Spleen (tissue), 11 donors: ENCODE measurements at regions not wholly inside any gene's neighbourhood (a gene's known extent, or its start where the extent isn't known, plus 50 kb on each side); places are given as distances from the start of the nearest gene placed in this dataset.

Source experiments
- DNase-seq: peaks from one replicate; pipeline ENCODE4 v3.0.0-alpha.2; 2020
- H3K27ac ChIP-seq, 8 donors: fragments of 200-600 bp; sonication (generic) in 7 of 8; 1 replicate in 4 of 8; 2 replicates in 4 of 8; pipeline versions ENCODE4 v1.5.0 to v1.8.0; 2016 to 2021; ENCODE audit warnings: inconsistent platforms in 4 of 8, mild to moderate bottlenecking in 4 of 8, moderate library complexity in 1 of 8
- H3K27me3 ChIP-seq, 7 donors: fragments of 200-600 bp; sonication (generic) in 6 of 7; replicated peaks in 1 of 7; 1 replicate in 4 of 7; 2 replicates in 3 of 7; pipeline versions ENCODE4 v1.5.0 to v1.8.0; 2016 to 2021; ENCODE audit warnings: inconsistent platforms in 3 of 7, mild to moderate bottlenecking in 1 of 7
- H3K36me3 ChIP-seq, 6 donors: fragments of 200-600 bp; sonication (generic) in 5 of 6; 1 replicate in 4 of 6; 2 replicates in 2 of 6; pipeline versions ENCODE4 v1.5.0 to v1.8.0; 2016 to 2021; ENCODE audit warnings: inconsistent platforms in 2 of 6
- H3K4me1 ChIP-seq, 6 donors: fragments of 200-600 bp; sonication (generic) in 5 of 6; 1 replicate in 3 of 6; 2 replicates in 3 of 6; pipeline versions ENCODE4 v1.5.0 to v1.8.0; 2016 to 2021; ENCODE audit warnings: inconsistent platforms in 3 of 6
- H3K4me3 ChIP-seq, 8 donors: fragments of 200-600 bp; sonication (generic) in 7 of 8; 1 replicate in 4 of 8; 2 replicates in 4 of 8; pipeline versions ENCODE4 v1.5.0 to v1.8.0; 2016 to 2021; ENCODE audit warnings: inconsistent platforms in 4 of 8, mild to moderate bottlenecking in 4 of 8, moderate library complexity in 2 of 8
- H3K9me3 ChIP-seq, 8 donors: fragments of 200-600 bp; sonication (generic) in 7 of 8; 1 replicate in 4 of 8; 2 replicates in 4 of 8; pipeline versions ENCODE4 v1.5.0 to v1.8.0; 2016 to 2021; ENCODE audit warnings: inconsistent platforms in 4 of 8
- CTCF ChIP-seq, 11 experiments: fragments of 200-600 bp in 7 of 11; fragments of 450-650 bp in 4 of 11; sonication (generic) in 4 of 11; IDR thresholded peaks in 8 of 11; conservative IDR thresholded peaks in 3 of 11; 1 replicate in 7 of 11; 2 replicates in 4 of 11; pipeline versions ENCODE4 v1.4.0 to v1.8.0; 2016 to 2021; ENCODE audit warnings: antibody characterized with exemption in 11 of 11, inconsistent platforms in 4 of 11, mild to moderate bottlenecking in 1 of 11
- POLR2A ChIP-seq, 3 donors: fragments of 450-650 bp; IDR thresholded peaks; one replicate each; pipeline ENCODE4 v1.5.1; 2017; ENCODE audit warnings: antibody characterized with exemption in 3 of 3, mild to moderate bottlenecking in 1 of 3
- POLR2AphosphoS5 ChIP-seq, 3 donors: sonication (generic); formaldehyde crosslinking; IDR thresholded peaks; one replicate each; pipeline ENCODE4 v1.5.1; 2017; ENCODE audit warnings: antibody characterized with exemption in 3 of 3
- WGBS, 5 donors: extraction: QIAGEN DNeasy Blood & Tissue Kit in 3 of 5; methylation state at CpG; one replicate each; pipeline versions ENCODE4 v1.1.5 to v1.1.7; 2013 to 2018; 5-methylcytosine and 5-hydroxymethylcytosine counted together
- intact Hi-C: fragments of 100-400 bp; cut with DNase I; formaldehyde crosslinking; loops from one replicate; pipeline ENCODE4 v1.15.0; 2023; ENCODE audit warnings: low total_unique reads
- donor health status: healthy with polysubstance abuse.
- donor health status: DM: no; HTN: no; CAD: no; lungs with moderate emphysema.
- donor health status: DM: no; HTN: no; CAD: no.
- donor health status: Bipolar disorder and iron deficiency.
- donor health status: healthy.
- donor health status: DM: no; HTN: no; CAD: no.
- donor health status: DM: yes; HTN: yes; CAD: no.

DNA sequence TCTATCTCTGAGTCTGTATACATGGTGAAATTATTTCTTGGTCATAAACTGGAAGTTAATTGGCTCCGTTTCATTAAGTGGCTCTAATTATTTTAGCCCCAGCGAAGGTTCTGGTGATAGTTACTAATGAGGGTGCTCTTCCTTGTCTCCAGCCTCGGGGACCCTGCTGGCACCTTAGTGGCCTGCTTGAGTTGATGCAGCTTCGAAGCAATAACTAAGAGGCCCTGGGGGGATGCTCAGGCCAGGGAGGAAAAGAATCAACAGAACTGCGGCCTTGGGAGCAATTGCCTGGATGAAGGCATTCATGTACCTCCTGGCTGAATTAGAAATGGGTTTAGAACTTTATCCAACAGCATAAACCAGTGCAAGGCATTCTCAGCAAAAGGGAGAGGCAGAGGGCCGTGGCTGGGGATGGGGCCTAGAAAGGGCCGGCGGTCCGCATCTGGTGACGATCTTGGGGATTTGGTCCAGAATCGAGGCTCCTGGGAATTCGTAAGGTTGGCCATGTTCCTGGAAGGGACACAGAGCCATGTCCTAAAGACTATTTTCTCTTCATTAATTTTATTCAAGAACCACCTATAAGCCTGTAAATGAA, 100.0 kb upstream of the AJAP1 start:
- 78 to 88% (median 82%) methylated on average over 12 of the region's 12 CpGs for WGBS, 5 donors
- Histone ChIP-seq H3K4me3 (no peak overlapping the region), H3K36me3 (no peaks in the 10 kb centered on the region), H3K27ac (no peak overlapping the region), H3K9me3 (no peaks in the 10 kb centered on the region), H3K4me1 (no peaks in the 10 kb centered on the region), H3K27me3 (peaks cover 0 to 15% (median 0%) of the 10 kb centered on the region in 7 donors)
- TF ChIP-seq POLR2AphosphoS5 (IDR thresholded peaks at IDR 0.05) (no peak), POLR2A (IDR thresholded peaks at IDR 0.05) (no peak), CTCF (IDR thresholded peaks at IDR 0.05 in 8 of 11, conservative IDR thresholded peaks at IDR 0.05 in 3 of 11) (no peak)
- intact Hi-C loops = no loop called here
- DNase-seq = no peak

DNA sequence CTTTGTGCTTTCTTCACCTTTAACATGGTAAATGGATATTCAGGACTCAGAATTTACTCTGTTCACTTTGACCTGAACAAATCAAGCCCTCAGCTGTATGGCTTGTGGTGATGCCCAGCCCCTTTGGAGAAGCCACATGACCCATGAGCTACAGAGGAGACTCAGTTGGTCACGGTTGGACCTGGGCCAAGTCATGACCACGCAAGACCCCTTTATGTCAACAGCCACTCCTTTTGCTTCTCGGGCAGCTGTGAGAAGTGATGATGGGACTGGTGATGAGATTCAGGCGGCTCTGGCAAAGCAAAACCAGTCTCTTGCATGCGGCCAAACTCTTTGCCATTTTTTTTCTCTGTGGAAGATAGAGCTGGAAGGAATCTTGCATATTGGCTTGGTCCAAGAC, 96.5 kb upstream of the AJAP1 start:
- Histone ChIP-seq H3K9me3 (no peaks in the 10 kb centered on the region), H3K4me3 (no peak overlapping the region), H3K36me3 (no peaks in the 10 kb centered on the region), H3K4me1 (no peaks in the 10 kb centered on the region), H3K27ac (no peak overlapping the region), H3K27me3 (peaks cover 0 to 29% (median 0%) of the 10 kb centered on the region in 7 donors)
- TF ChIP-seq POLR2AphosphoS5 (IDR thresholded peaks at IDR 0.05) (no peak), POLR2A (IDR thresholded peaks at IDR 0.05) (no peak), CTCF (IDR thresholded peaks at IDR 0.05 in 8 of 11, conservative IDR thresholded peaks at IDR 0.05 in 3 of 11) (no peak)
- WGBS, 5 donors = 71 to 81% (median 78%) methylated on average over 5 of the region's 5 CpGs
- no peak for DNase-seq
- intact Hi-C loops = no loop called here

DNA sequence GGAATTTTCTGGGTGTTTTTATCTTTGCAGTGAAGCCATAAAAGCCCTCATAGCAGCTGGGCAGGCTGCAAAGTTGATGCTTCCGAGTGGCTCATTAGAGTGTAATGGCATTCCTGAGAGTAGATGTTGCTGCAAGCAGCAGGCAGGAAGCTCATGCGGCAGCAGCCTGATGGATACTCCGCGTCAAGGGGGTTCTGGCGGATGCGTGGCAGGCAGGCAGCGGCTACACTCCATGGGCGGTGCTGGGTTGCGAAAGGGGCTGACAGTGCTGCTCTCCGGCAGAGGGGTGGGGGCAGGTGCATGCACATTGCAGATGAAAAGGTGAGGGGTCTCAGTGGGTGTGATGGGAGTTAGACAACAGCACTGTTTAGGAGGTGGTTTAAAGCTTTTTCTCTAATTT, 93.2 kb upstream of the AJAP1 start:
- H3K4me1 ChIP-seq = no peaks in the 10 kb centered on the region
- no peak for DNase-seq
- WGBS, 5 donors = 15 to 24% (median 21%) methylated on average over 10 of the region's 10 CpGs
- no peak overlapping the region for H3K27ac ChIP-seq
- no peaks in the 10 kb centered on the region for H3K36me3 ChIP-seq
- H3K4me3 ChIP-seq = no peak overlapping the region
- no peaks in the 10 kb centered on the region for H3K9me3 ChIP-seq
- intact Hi-C loops = no loop called here
- H3K27me3 ChIP-seq = peaks cover 0 to 38% (median 0%) of the 10 kb centered on the region in 7 donors
- TF ChIP-seq POLR2AphosphoS5 (IDR thresholded peaks at IDR 0.05) = no peak
- TF ChIP-seq POLR2A (IDR thresholded peaks at IDR 0.05) = no peak
- TF ChIP-seq CTCF (IDR thresholded peaks at IDR 0.05 in 8 of 11, conservative IDR thresholded peaks at IDR 0.05 in 3 of 11) = no peak

GRCh38 chr1:4562321-4562720, 92.1 kb upstream of the AJAP1 start:
- 91 to 97% (median 94%) methylated on average over 9 of the region's 9 CpGs for whole genome bisulfite sequencing, 5 donors
- intact Hi-C loops = no loop called here
- Histone ChIP-seq H3K4me3 (no peak overlapping the region), H3K27ac (no peak overlapping the region), H3K27me3 (peaks cover 0 to 41% (median 0%) of the 10 kb centered on the region in 7 donors), H3K9me3 (peaks cover 0 to 2% (median 0%) of the 10 kb centered on the region in 8 donors), H3K36me3 (no peaks in the 10 kb centered on the region), H3K4me1 (no peaks in the 10 kb centered on the region)
- DNase-seq = no peak
- no peak for TF ChIP-seq CTCF (IDR thresholded peaks at IDR 0.05 in 8 of 11, conservative IDR thresholded peaks at IDR 0.05 in 3 of 11)
- TF ChIP-seq POLR2AphosphoS5 (IDR thresholded peaks at IDR 0.05) = no peak
- TF ChIP-seq POLR2A (IDR thresholded peaks at IDR 0.05) = no peak
